SU-DHL-6 (cell line): ENCODE measurements at regions not wholly inside any gene's neighbourhood (a gene's known extent, or its start where the extent isn't known, plus 50 kb on each side); places are given as distances from the start of the nearest gene placed in this dataset.

Experiments
- H2AFZ ChIP-seq: fragments of 200-600 bp; sonication (generic); 2 replicates; pipeline ENCODE4 v1.6.1; 2014; ENCODE audit warnings: low read depth, mild to moderate bottlenecking, moderate library complexity, mixed read lengths, antibody characterized with exemption, low read length; ENCODE audit not compliant: severe bottlenecking
- H3F3A ChIP-seq: fragments of 200-600 bp; shearing (Covaris generic); 2 replicates; pipeline ENCODE4 v1.6.0; 2016; ENCODE audit warnings: antibody characterized with exemption, mild to moderate bottlenecking; ENCODE audit not compliant: insufficient read depth
- H3K27ac ChIP-seq: fragments of 200-600 bp; sonication (generic); 2 replicates; pipeline ENCODE4 v1.5.1; 2016; ENCODE audit warnings: low read depth, mild to moderate bottlenecking, low read length, moderate library complexity, mixed read lengths
- H3K27me3 ChIP-seq: fragments of 200-600 bp; sonication (generic), shearing (Covaris generic); 2 replicates; pipeline ENCODE4 v1.6.0; 2014; ENCODE audit warnings: mild to moderate bottlenecking, low read length
- H3K36me3 ChIP-seq: fragments of 200-600 bp; sonication (generic); 2 replicates; pipeline ENCODE4 v1.6.1; 2014; ENCODE audit warnings: mild to moderate bottlenecking, low read length, mixed read lengths
- H3K4me2 ChIP-seq: fragments of 300-600, 200-600 bp; shearing (Covaris generic), sonication (generic); 2 replicates; pipeline ENCODE4 v1.6.0; 2014; ENCODE audit warnings: low read length, low read depth, mild to moderate bottlenecking; ENCODE audit not compliant: poor library complexity, severe bottlenecking
- H3K4me3 ChIP-seq: fragments of 200-600 bp; sonication (generic); 2 replicates; pipeline ENCODE4 v1.5.1; 2014; ENCODE audit warnings: antibody characterized with exemption, low read length, mild to moderate bottlenecking, mixed read lengths; ENCODE audit not compliant: insufficient read depth, poor library complexity, severe bottlenecking
- H3K79me2 ChIP-seq: fragments of 200-600 bp; sonication (generic); 2 replicates; pipeline ENCODE4 v1.6.1; 2014; ENCODE audit warnings: mild to moderate bottlenecking, low read length, moderate library complexity; ENCODE audit not compliant: insufficient read depth
- H3K9ac ChIP-seq: fragments of 200-600 bp; sonication (generic); 2 replicates; pipeline ENCODE4 v1.7.0; 2014; ENCODE audit warnings: mild to moderate bottlenecking, low read length
- H3K9me2 ChIP-seq: fragments of 200-600 bp; sonication (generic); replicated peaks from 2 replicates; pipeline ENCODE4 v1.6.1; 2014; ENCODE audit warnings: low read length; ENCODE audit not compliant: insufficient read depth
- H3K9me3 ChIP-seq: fragments of 200-600 bp; sonication (generic); 2 replicates; pipeline ENCODE4 v1.6.1; 2014; ENCODE audit warnings: low read length, mixed read lengths; ENCODE audit not compliant: insufficient read depth
- H4K20me1 ChIP-seq: fragments of 200-600 bp; sonication (generic); 2 replicates; pipeline ENCODE4 v1.6.1; 2014; ENCODE audit warnings: low read depth, mild to moderate bottlenecking, antibody characterized with exemption, low read length, moderate library complexity, mixed read lengths
- EZH2phosphoT487 ChIP-seq: fragments of 200-600 bp; sonication (generic), shearing (Covaris generic); conservative IDR thresholded peaks from 2 replicates; pipeline ENCODE4 v1.6.1; 2018; ENCODE audit warnings: mild to moderate bottlenecking, antibody characterized with exemption, low read length, moderate library complexity, mixed read lengths
- TF ChIP-seq, protein P1 (sequence below): fragments of 200-600 bp; sonication (generic); IDR thresholded peaks from one replicate; pipeline ENCODE4 v1.5.1; 2017; ENCODE audit warnings: antibody characterized with exemption, mild to moderate bottlenecking, low read length, moderate library complexity; ENCODE audit not compliant: insufficient read depth, poor library complexity, severe bottlenecking

- H3K9me3 ChIP-seq = no peaks in the 10 kb centered on the region
- H3K27ac ChIP-seq = peak overlapping the region; percentile 45
- H3K9me2 ChIP-seq = no peaks in the 10 kb centered on the region
- H3K27me3 ChIP-seq = no peaks in the 10 kb centered on the region
- H3K4me3 ChIP-seq = no peak overlapping the region
- H2AFZ ChIP-seq = no peak overlapping the region
- H3F3A ChIP-seq = no peaks in the 10 kb centered on the region
- H4K20me1 ChIP-seq = no peaks in the 10 kb centered on the region
- peaks cover 34% of the 10 kb centered on the region; the same call in 1 of the 2 replicates for H3K79me2 ChIP-seq
- TF ChIP-seq, protein P1, sequence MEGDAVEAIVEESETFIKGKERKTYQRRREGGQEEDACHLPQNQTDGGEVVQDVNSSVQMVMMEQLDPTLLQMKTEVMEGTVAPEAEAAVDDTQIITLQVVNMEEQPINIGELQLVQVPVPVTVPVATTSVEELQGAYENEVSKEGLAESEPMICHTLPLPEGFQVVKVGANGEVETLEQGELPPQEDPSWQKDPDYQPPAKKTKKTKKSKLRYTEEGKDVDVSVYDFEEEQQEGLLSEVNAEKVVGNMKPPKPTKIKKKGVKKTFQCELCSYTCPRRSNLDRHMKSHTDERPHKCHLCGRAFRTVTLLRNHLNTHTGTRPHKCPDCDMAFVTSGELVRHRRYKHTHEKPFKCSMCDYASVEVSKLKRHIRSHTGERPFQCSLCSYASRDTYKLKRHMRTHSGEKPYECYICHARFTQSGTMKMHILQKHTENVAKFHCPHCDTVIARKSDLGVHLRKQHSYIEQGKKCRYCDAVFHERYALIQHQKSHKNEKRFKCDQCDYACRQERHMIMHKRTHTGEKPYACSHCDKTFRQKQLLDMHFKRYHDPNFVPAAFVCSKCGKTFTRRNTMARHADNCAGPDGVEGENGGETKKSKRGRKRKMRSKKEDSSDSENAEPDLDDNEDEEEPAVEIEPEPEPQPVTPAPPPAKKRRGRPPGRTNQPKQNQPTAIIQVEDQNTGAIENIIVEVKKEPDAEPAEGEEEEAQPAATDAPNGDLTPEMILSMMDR = no peak
- TF ChIP-seq EZH2phosphoT487 = no peak
- H3K4me2 ChIP-seq = no peak overlapping the region
- no peak overlapping the region for H3K9ac ChIP-seq
- no peaks in the 10 kb centered on the region for H3K36me3 ChIP-seq
These were observed 74.9 kb downstream of the CLDN34 start for GRCh38 chrX:10042055-10042454.

- H4K20me1 ChIP-seq = no peaks in the 10 kb centered on the region
- no peak overlapping the region for H3K9ac ChIP-seq
- no peaks in the 10 kb centered on the region for H3K36me3 ChIP-seq
- TF ChIP-seq EZH2phosphoT487 = no peak
- TF ChIP-seq, protein P1 = no peak
- H3K4me2 ChIP-seq = no peak overlapping the region
- H3K79me2 ChIP-seq = peaks cover 33% of the 10 kb centered on the region; the same call in 1 of the 2 replicates
- H3K9me3 ChIP-seq = no peaks in the 10 kb centered on the region
- H3K27ac ChIP-seq = no peak overlapping the region
- no peaks in the 10 kb centered on the region for H3K9me2 ChIP-seq
- H3K4me3 ChIP-seq = no peak overlapping the region
- H3F3A ChIP-seq = no peaks in the 10 kb centered on the region
- H3K27me3 ChIP-seq = no peaks in the 10 kb centered on the region
- no peak overlapping the region for H2AFZ ChIP-seq
These were observed 76.2 kb downstream of the CLDN34 start for GRCh38 chrX:10043386-10043785.

DNA sequence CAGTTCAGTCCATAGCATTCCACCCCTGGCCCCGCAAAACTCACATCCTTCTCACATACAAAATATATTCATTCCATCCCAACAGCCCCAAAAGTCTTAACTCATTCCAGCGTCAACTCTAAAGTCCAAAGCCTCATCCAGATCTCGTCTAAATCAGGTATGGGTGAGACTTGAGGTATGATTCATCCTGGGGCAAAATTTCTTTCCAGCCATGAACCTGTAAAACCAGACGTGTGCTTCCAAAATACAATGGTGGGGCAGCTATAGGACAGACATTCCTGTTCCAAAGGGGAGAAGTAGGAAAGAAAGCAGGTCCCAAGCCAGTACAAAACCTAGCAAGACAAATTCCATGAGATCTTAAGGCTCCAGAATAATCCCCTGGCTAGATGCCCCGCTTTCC, 76.9 kb downstream of the CLDN34 start:
- Histone ChIP-seq H3F3A (0 out of 2 replicates have a peak, but pooled peaks cover 1% of the 10 kb centered on the region), H3K27ac (no peak overlapping the region)
- no peak for TF ChIP-seq EZH2phosphoT487
- TF ChIP-seq, protein P1 = no peak

More for the DNA sequence above, 76.9 kb downstream of the CLDN34 start:
- H3K36me3 ChIP-seq = no peaks in the 10 kb centered on the region
- peaks cover 33% of the 10 kb centered on the region; the same call in 1 of the 2 replicates for H3K79me2 ChIP-seq
- no peak overlapping the region for H3K4me2 ChIP-seq
- no peak overlapping the region for H3K9ac ChIP-seq
- no peaks in the 10 kb centered on the region for H3K9me3 ChIP-seq
- no peaks in the 10 kb centered on the region for H3K27me3 ChIP-seq
- no peaks in the 10 kb centered on the region for H4K20me1 ChIP-seq
- no peak overlapping the region for H2AFZ ChIP-seq
- no peaks in the 10 kb centered on the region for H3K9me2 ChIP-seq
- H3K4me3 ChIP-seq = no peak overlapping the region
